WTC11 (cell line): ENCODE measurements at regions not wholly inside any gene's neighbourhood (a gene's known extent, or its start where the extent isn't known, plus 50 kb on each side); places are given as distances from the start of the nearest gene placed in this dataset.

Experiments used
- ATAC-seq: fragments of 200-7000 bp; cut with Tn5 transposase; 2 replicates; pipeline ENCODE4 v1.10.0; 2021; ENCODE audit warnings: mild to moderate bottlenecking, moderate library complexity
- CTCF ChIA-PET: fragments of 300-600 bp; sonication (Branson Sonifier 250); formaldehyde crosslinking; loops from one replicate; lab custom pipeline; 2021; ENCODE audit warnings: antibody characterized with exemption; lab: Charles Lee
- POLR2A ChIA-PET: fragments of 350-600 bp; sonication (Branson Sonifier 250); formaldehyde crosslinking; loops from one replicate; lab custom pipeline; 2021; ENCODE audit warnings: antibody characterized with exemption; lab: Charles Lee
- DNase-seq: peaks from one replicate; pipeline ENCODE4 v3.0.0; 2021; ENCODE audit warnings: low spot score
- H3K27ac Mint-ChIP-seq: 2 replicates; pipeline ENCODE4 v1.8.0; 2021; ENCODE audit warnings: mixed read lengths
- H3K27me3 Mint-ChIP-seq: 2 replicates; pipeline ENCODE4 v1.8.0; 2021; ENCODE audit warnings: low read depth, mild to moderate bottlenecking, moderate library complexity, mixed read lengths
- H3K36me3 Mint-ChIP-seq: 2 replicates; pipeline ENCODE4 v1.8.0; 2021; ENCODE audit warnings: mixed read lengths
- H3K4me1 Mint-ChIP-seq: 2 replicates; pipeline ENCODE4 v1.8.0; 2022; ENCODE audit warnings: mixed read lengths
- H3K4me3 Mint-ChIP-seq: 2 replicates; pipeline ENCODE4 v1.8.0; 2021; ENCODE audit warnings: mild to moderate bottlenecking, moderate library complexity, mixed read lengths
- H3K9me3 Mint-ChIP-seq: 2 replicates; pipeline ENCODE4 v1.8.0; 2021; ENCODE audit warnings: mixed read lengths
- ARID4B ChIP-seq: sonication (generic); formaldehyde crosslinking; IDR thresholded peaks from 2 replicates; pipeline ENCODE4 v1.8.0; 2023; ENCODE audit warnings: missing genetic modification reagents, mild to moderate bottlenecking, borderline replicate concordance
- JUN ChIP-seq: sonication (generic); formaldehyde crosslinking; IDR thresholded peaks from 2 replicates; pipeline ENCODE4 v1.8.0; 2023; ENCODE audit warnings: mild to moderate bottlenecking, missing genetic modification reagents
- PRRX2 ChIP-seq: fragments of 250-450 bp; sonication (Bioruptor Pico); IDR thresholded peaks from 2 replicates; pipeline ENCODE4 v1.8.0; 2021; ENCODE audit warnings: mild to moderate bottlenecking
- RORB ChIP-seq: fragments of 250-450 bp; sonication (Bioruptor Pico); IDR thresholded peaks from 2 replicates; pipeline ENCODE4 v1.9.0; 2021; ENCODE audit warnings: mild to moderate bottlenecking
- USF2 ChIP-seq: sonication (generic); formaldehyde crosslinking; IDR thresholded peaks from 2 replicates; pipeline ENCODE4 v1.8.1; 2023; ENCODE audit warnings: mild to moderate bottlenecking, missing genetic modification reagents, moderate library complexity
- ZNF281 ChIP-seq: sonication (generic); formaldehyde crosslinking; IDR thresholded peaks from 2 replicates; pipeline ENCODE4 v1.8.0; 2023; ENCODE audit warnings: mild to moderate bottlenecking, missing genetic modification reagents
- ZNF512 ChIP-seq: sonication (generic); formaldehyde crosslinking; IDR thresholded peaks from 2 replicates; pipeline ENCODE4 v1.8.1; 2022; ENCODE audit warnings: missing genetic modification reagents, borderline replicate concordance

GRCh38 chr3:132841621-132842020 is 119.4 kb upstream of the NPHP3 start (continued):
- no peak for TF ChIP-seq ZNF281 (CRISPR knock-in tag)

- no peaks in the 10 kb centered on the region for H3K36me3 Mint-ChIP-seq
- H3K9me3 Mint-ChIP-seq: no peaks in the 10 kb centered on the region
Measured at GRCh38 chr3:132840201-132840700, 118.0 kb upstream of the NPHP3 start.

More at GRCh38 chr3:132840201-132840700, 118.0 kb upstream of the NPHP3 start:
- no peak overlapping the region for H3K4me3 Mint-ChIP-seq
- ChIA-PET POLR2A (no interaction called here), CTCF (no interaction called here)
- no peak for TF ChIP-seq USF2 (CRISPR knock-in tag)
- no peak for TF ChIP-seq ARID4B
- TF ChIP-seq ZNF281 (CRISPR knock-in tag): no peak
- no peak for TF ChIP-seq ZNF512 (CRISPR knock-in tag)
- no peak for TF ChIP-seq RORB (CRISPR knock-in tag)
- no peak for TF ChIP-seq JUN (CRISPR knock-in tag)
- no peak for TF ChIP-seq PRRX2 (CRISPR knock-in tag)
- ATAC-seq: no peak
- H3K27me3 Mint-ChIP-seq: no peaks in the 10 kb centered on the region
- H3K27ac Mint-ChIP-seq: no peak overlapping the region
- H3K4me1 Mint-ChIP-seq: peaks cover 21% of the 10 kb centered on the region
- DNase-seq: no peak
